GDM1 (cell line): ENCODE measurements at regions not wholly inside any gene's neighbourhood (a gene's known extent, or its start where the extent isn't known, plus 50 kb on each side); places are given as distances from the start of the nearest gene placed in this dataset.
A peak's percentile ranks its signal among the peaks of the same experiment; 100 is the strongest.

Source experiments
- DNase-seq: peaks from one replicate; lab custom pipeline; 2025; lab: John Stamatoyannopoulos, UW

- DNase-seq: no peak
Observed at GRCh38 chr3:40753291-40753770, 228.6 kb downstream of the ZNF621 start.

- DNase-seq: no peak
Observed at GRCh38 chr3:40753951-40754350, 229.2 kb downstream of the ZNF621 start.

DNA sequence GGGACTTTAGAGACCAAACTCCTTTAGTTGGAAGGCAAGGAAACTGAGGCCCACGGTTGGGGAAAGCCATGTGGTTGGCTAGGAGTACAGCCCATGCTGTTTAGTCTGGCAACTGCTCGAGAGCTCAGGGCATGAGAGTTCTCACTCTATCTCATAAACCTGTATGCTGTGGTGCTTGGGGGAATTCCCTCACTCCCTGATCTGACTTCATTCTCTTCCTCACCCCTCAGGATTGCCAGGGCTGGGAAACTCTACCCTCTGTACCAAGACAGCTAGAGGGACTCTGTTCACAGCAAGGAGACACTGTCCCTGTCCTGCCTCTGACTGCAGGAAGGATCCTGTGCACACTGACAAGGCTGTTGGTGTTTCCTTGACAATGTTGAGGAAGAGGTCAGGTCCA lies 230.2 kb downstream of the ZNF621 start:
- DNase-seq: no peak

- no peak for DNase-seq
Observed at GRCh38 chr3:40756500-40756899, 231.7 kb downstream of the ZNF621 start.

DNA sequence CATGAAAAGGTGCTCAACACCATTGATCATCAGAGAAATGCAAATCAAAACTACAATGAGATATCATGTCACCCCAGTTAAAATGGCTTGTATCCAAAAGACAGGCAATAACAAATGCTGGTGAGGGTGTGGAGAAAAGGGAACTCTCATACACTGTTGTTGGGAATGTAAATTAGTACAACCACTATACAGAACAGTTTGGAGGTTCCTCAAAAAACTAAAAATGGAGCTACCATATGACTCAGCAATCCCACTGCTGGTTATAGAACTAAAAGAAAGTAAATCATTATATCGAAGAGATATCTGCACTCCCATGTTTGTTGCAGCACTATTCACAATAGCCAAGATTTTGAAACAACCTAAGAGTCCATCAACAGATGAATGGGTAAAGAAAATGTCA lies 238.0 kb downstream of the ZNF621 start:
- DNase-seq: peak; percentile 18

- DNase-seq: no peak
Observed at GRCh38 chr3:40763807-40764206, 239.0 kb downstream of the ZNF621 start.

DNA sequence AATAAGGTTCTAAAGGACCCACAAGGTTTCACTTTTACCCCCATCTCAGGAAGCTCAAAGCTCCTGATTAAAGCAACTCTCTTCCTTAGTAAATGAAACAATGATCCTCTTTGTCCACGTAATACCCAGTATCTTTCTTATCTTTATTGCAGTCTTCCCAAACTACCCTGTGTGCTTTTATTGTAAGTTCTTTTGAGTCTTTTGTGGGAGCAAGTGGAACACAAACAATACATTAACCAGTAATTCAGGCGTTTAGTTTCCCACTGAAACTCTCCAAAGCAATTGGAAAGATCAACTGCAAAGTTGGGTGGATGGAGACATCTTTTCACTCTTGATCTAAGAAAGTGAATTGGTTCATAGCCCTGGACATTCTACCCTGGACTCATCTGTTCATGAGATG lies 240.0 kb downstream of the ZNF621 start:
- DNase-seq: no peak

GRCh38 chr3:40765884-40766283 lies 241.1 kb downstream of the ZNF621 start:
- no peak for DNase-seq

- no peak for DNase-seq
Observed at GRCh38 chr3:40766396-40766795, 241.6 kb downstream of the ZNF621 start.

- DNase-seq: no peak
Observed at GRCh38 chr3:40768046-40768445, 243.3 kb downstream of the ZNF621 start.

DNA sequence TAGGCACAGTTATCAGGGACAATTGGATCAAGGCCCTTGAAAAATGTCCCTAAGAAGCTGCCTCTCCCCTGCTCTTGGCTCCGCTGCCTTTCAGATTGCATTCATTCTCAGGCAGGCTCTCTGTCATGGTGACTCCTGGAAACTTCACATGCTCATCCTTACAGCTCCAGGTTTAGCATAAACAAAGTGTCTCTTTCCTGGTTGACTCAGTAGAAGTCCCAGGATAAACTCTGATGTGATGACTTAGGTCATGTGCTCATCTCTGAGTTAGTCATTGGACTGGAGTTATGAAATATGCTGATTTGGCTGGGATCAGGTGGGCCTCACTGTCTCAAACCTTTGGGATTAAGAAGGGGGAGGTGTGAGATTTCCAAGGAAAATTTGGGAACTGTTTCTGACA lies 243.8 kb downstream of the ZNF621 start:
- no peak for DNase-seq

DNA sequence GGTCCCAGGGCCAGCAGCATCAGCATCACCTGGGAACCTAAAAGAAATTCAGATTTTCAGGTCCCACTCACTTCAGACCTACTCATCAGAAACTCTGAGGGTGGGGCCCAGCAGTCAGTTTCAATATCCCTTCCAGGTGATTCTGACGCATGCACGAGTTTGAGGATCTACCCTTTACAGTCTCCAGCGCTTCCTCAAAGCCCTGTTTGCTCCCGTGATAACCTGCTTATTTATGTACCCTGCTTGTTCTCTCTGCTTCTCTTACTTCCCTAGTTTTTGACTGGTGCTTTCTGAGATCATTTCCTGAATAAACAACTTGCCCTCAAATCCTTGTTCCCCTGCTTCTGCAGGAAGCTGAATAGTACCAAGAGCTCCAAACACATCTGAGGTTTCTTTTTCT lies 245.3 kb downstream of the ZNF621 start:
- no peak for DNase-seq

GRCh38 chr3:40771112-40771511 lies 246.4 kb downstream of the ZNF621 start:
- DNase-seq: no peak

GRCh38 chr3:40779039-40779438 lies 254.3 kb downstream of the ZNF621 start:
- no peak for DNase-seq

GRCh38 chr3:40780291-40780924 lies 255.6 kb downstream of the ZNF621 start:
- no peak for DNase-seq

- no peak for DNase-seq
Observed at GRCh38 chr3:40780925-40781406, 256.2 kb downstream of the ZNF621 start.

GRCh38 chr3:40782111-40782721 lies 257.5 kb downstream of the ZNF621 start:
- DNase-seq: no peak

DNA sequence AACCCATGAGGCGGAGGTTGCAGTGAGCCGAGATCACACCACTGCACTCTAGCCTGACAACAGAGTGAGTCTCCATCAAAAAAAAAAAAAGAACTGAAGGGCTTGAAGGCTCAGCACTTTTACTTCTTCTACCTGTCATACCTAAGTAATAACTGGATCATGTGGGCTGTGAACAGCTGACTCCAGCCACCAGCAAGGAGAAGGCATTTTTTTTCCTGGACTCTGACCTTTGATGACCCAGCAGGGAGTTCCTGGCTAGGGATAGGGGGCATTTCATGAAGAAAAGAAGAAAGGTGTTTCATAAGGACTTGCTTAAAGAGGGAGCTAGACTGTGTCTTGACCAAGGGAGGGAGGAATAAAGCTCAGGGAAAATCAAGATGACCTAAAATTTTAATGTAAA lies 266.0 kb downstream of the ZNF621 start:
- DNase-seq: no peak

- no peak for DNase-seq
Observed at GRCh38 chr3:40793730-40794129, 269.0 kb downstream of the ZNF621 start.

DNA sequence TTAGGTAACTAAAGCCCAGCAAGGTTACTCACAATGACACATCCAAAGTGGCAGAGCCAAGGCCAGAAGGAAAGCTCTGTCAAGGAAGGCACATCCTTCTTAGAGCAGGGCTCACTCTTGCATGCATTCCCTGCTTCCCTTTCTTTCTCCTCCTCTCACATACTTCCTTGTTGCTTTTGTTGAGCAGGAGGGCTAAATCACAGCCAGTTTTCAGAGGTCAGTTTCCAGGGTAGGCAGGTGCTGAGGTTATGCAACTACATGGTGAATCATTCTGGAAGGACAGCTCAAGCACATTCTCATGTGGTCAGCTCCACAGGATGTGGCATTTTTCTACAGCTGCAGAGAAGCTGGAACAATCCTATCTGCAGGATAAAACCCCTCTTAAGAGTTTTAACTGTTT lies 275.6 kb downstream of the ZNF621 start:
- no peak for DNase-seq

DNA sequence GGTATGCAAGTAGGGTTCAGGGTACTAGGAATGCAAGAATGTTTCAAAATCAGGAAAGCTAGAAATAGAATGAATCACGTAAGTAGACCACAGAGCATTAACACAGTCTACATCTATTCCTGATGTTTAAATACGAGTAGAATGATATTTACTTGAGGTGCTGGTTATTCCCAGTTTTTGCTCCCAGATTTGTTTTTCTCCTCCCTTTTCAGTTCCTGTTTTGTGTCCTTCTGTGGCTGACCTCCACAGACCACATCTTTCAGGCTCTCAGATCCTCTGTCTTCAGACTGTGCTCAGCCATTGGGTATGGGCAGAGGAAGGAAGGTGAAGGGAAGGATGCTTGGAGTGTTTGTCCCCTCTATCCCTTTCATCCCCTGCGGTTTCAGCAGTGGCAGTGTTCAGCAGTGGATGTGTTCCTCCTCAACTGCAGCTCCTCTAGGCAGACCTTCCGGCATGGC lies 276.6 kb downstream of the ZNF621 start:
- DNase-seq: no peak

GRCh38 chr3:40803311-40803710 lies 278.6 kb downstream of the ZNF621 start:
- DNase-seq: no peak

- DNase-seq: no peak
Observed at GRCh38 chr3:40805456-40805855, 280.7 kb downstream of the ZNF621 start.

- DNase-seq: no peak
Observed at GRCh38 chr3:40810813-40811212, 286.1 kb downstream of the ZNF621 start.
